SU-DHL-6 (cell line): ENCODE measurements at regions not wholly inside any gene's neighbourhood (a gene's known extent, or its start where the extent isn't known, plus 50 kb on each side); places are given as distances from the start of the nearest gene placed in this dataset.

Experiments
- H2AFZ ChIP-seq: fragments of 200-600 bp; sonication (generic); 2 replicates; pipeline ENCODE4 v1.6.1; 2014; ENCODE audit warnings: low read depth, mild to moderate bottlenecking, moderate library complexity, mixed read lengths, antibody characterized with exemption, low read length; ENCODE audit not compliant: severe bottlenecking
- H3F3A ChIP-seq: fragments of 200-600 bp; shearing (Covaris generic); 2 replicates; pipeline ENCODE4 v1.6.0; 2016; ENCODE audit warnings: antibody characterized with exemption, mild to moderate bottlenecking; ENCODE audit not compliant: insufficient read depth
- H3K27ac ChIP-seq: fragments of 200-600 bp; sonication (generic); 2 replicates; pipeline ENCODE4 v1.5.1; 2016; ENCODE audit warnings: low read depth, mild to moderate bottlenecking, low read length, moderate library complexity, mixed read lengths
- H3K27me3 ChIP-seq: fragments of 200-600 bp; sonication (generic), shearing (Covaris generic); 2 replicates; pipeline ENCODE4 v1.6.0; 2014; ENCODE audit warnings: mild to moderate bottlenecking, low read length
- H3K36me3 ChIP-seq: fragments of 200-600 bp; sonication (generic); 2 replicates; pipeline ENCODE4 v1.6.1; 2014; ENCODE audit warnings: mild to moderate bottlenecking, low read length, mixed read lengths
- H3K4me2 ChIP-seq: fragments of 300-600, 200-600 bp; shearing (Covaris generic), sonication (generic); 2 replicates; pipeline ENCODE4 v1.6.0; 2014; ENCODE audit warnings: low read length, low read depth, mild to moderate bottlenecking; ENCODE audit not compliant: poor library complexity, severe bottlenecking
- H3K4me3 ChIP-seq: fragments of 200-600 bp; sonication (generic); 2 replicates; pipeline ENCODE4 v1.5.1; 2014; ENCODE audit warnings: antibody characterized with exemption, low read length, mild to moderate bottlenecking, mixed read lengths; ENCODE audit not compliant: insufficient read depth, poor library complexity, severe bottlenecking
- H3K79me2 ChIP-seq: fragments of 200-600 bp; sonication (generic); 2 replicates; pipeline ENCODE4 v1.6.1; 2014; ENCODE audit warnings: mild to moderate bottlenecking, low read length, moderate library complexity; ENCODE audit not compliant: insufficient read depth
- H3K9ac ChIP-seq: fragments of 200-600 bp; sonication (generic); 2 replicates; pipeline ENCODE4 v1.7.0; 2014; ENCODE audit warnings: mild to moderate bottlenecking, low read length
- H3K9me2 ChIP-seq: fragments of 200-600 bp; sonication (generic); replicated peaks from 2 replicates; pipeline ENCODE4 v1.6.1; 2014; ENCODE audit warnings: low read length; ENCODE audit not compliant: insufficient read depth
- H3K9me3 ChIP-seq: fragments of 200-600 bp; sonication (generic); 2 replicates; pipeline ENCODE4 v1.6.1; 2014; ENCODE audit warnings: low read length, mixed read lengths; ENCODE audit not compliant: insufficient read depth
- H4K20me1 ChIP-seq: fragments of 200-600 bp; sonication (generic); 2 replicates; pipeline ENCODE4 v1.6.1; 2014; ENCODE audit warnings: low read depth, mild to moderate bottlenecking, antibody characterized with exemption, low read length, moderate library complexity, mixed read lengths
- EZH2phosphoT487 ChIP-seq: fragments of 200-600 bp; sonication (generic), shearing (Covaris generic); conservative IDR thresholded peaks from 2 replicates; pipeline ENCODE4 v1.6.1; 2018; ENCODE audit warnings: mild to moderate bottlenecking, antibody characterized with exemption, low read length, moderate library complexity, mixed read lengths
- TF ChIP-seq, protein P1 (sequence below): fragments of 200-600 bp; sonication (generic); IDR thresholded peaks from one replicate; pipeline ENCODE4 v1.5.1; 2017; ENCODE audit warnings: antibody characterized with exemption, mild to moderate bottlenecking, low read length, moderate library complexity; ENCODE audit not compliant: insufficient read depth, poor library complexity, severe bottlenecking

DNA sequence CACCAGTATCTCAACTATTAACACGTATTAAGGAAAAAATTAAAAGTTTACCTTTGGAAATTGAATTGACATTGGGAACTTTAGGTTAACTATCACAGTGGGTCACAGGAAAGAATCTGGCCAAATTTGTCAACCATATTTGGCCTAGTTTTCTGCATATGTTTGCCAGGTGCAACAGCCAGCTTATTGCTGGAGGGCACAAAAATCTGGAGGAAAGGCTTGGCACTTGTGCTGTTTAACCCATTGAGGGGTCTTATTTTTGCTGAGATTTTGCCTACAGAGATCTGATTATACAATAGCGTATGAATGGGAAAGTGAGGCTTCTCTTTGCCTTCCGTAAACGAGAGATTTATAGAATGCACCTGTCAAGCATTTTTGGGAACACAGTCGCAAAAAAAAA lies 190.4 kb downstream of the PRL start:
- Histone ChIP-seq H4K20me1 (no peaks in the 10 kb centered on the region), H3K9me2 (no peaks in the 10 kb centered on the region), H3K27ac (no peak overlapping the region), H3K36me3 (no peaks in the 10 kb centered on the region), H3F3A (no peaks in the 10 kb centered on the region), H3K9ac (no peak overlapping the region), H3K9me3 (no peaks in the 10 kb centered on the region), H3K79me2 (no peaks in the 10 kb centered on the region), H3K4me2 (no peak overlapping the region), H3K4me3 (no peak overlapping the region), H3K27me3 (no peaks in the 10 kb centered on the region), H2AFZ (no peak overlapping the region)
- TF ChIP-seq EZH2phosphoT487, result no peak
- TF ChIP-seq, protein P1, sequence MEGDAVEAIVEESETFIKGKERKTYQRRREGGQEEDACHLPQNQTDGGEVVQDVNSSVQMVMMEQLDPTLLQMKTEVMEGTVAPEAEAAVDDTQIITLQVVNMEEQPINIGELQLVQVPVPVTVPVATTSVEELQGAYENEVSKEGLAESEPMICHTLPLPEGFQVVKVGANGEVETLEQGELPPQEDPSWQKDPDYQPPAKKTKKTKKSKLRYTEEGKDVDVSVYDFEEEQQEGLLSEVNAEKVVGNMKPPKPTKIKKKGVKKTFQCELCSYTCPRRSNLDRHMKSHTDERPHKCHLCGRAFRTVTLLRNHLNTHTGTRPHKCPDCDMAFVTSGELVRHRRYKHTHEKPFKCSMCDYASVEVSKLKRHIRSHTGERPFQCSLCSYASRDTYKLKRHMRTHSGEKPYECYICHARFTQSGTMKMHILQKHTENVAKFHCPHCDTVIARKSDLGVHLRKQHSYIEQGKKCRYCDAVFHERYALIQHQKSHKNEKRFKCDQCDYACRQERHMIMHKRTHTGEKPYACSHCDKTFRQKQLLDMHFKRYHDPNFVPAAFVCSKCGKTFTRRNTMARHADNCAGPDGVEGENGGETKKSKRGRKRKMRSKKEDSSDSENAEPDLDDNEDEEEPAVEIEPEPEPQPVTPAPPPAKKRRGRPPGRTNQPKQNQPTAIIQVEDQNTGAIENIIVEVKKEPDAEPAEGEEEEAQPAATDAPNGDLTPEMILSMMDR, result no peak

DNA sequence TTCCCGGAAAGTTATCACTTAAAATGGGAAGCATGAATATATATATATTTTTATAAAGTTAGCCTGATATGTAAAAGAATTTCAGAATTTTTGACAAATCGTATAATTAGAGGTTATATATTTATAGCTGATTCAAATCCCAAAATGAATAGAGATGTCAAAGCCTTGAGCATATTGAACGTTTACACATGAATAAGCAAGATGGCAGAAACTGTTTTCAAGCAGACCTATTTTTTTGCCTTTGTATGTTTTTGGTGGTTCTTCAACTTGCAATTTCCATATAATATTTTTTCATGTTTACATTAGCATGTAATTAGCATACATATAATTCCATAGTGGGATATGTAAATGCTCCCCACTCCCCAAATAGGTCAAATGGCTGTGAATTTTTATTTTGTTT lies 189.9 kb downstream of the PRL start:
- Histone ChIP-seq H3K9ac (no peak overlapping the region), H3K4me2 (no peak overlapping the region)
- TF ChIP-seq, protein P1, result no peak
- no peak for TF ChIP-seq EZH2phosphoT487

DNA sequence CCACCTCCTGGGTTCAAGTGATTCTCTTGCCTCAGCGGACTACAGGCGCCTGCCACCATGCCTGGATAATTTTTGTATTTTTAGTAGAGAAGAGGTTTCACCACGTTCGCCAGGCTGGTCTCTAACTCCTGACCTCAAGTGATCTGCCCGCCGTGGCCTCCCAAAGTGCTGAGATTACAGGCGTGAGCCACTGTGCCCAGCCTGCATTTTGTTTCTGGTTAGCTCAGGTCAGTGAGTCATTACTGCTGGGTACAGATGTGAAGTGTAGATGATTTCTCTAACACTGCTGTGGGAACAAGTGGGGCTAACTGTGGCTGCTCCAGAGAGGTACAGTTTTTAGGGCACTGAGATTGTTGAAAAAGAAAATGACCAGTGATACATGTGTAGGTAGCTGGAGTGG lies 188.6 kb downstream of the PRL start:
- H3K9ac ChIP-seq, result no peak overlapping the region
- no peak overlapping the region for H3K4me2 ChIP-seq

More for the DNA sequence above, 189.9 kb downstream of the PRL start:
- Histone ChIP-seq H2AFZ (no peak overlapping the region), H3K36me3 (no peaks in the 10 kb centered on the region), H3F3A (no peaks in the 10 kb centered on the region), H3K9me3 (no peaks in the 10 kb centered on the region), H3K9me2 (no peaks in the 10 kb centered on the region), H3K27me3 (no peaks in the 10 kb centered on the region), H3K27ac (no peak overlapping the region), H4K20me1 (no peaks in the 10 kb centered on the region), H3K79me2 (no peaks in the 10 kb centered on the region), H3K4me3 (no peak overlapping the region)

More for the DNA sequence above, 188.6 kb downstream of the PRL start:
- no peak for TF ChIP-seq EZH2phosphoT487
- TF ChIP-seq, protein P1, result no peak
- H3K4me3 ChIP-seq, result no peak overlapping the region
- no peaks in the 10 kb centered on the region for H3F3A ChIP-seq
- no peaks in the 10 kb centered on the region for H3K9me2 ChIP-seq
- no peak overlapping the region for H2AFZ ChIP-seq
- no peaks in the 10 kb centered on the region for H4K20me1 ChIP-seq
- H3K79me2 ChIP-seq, result no peaks in the 10 kb centered on the region
- H3K27me3 ChIP-seq, result no peaks in the 10 kb centered on the region
- H3K27ac ChIP-seq, result no peak overlapping the region
- H3K9me3 ChIP-seq, result no peaks in the 10 kb centered on the region
- no peaks in the 10 kb centered on the region for H3K36me3 ChIP-seq
